ENCODE measurements at regions not wholly inside any gene's neighbourhood (a gene's known extent, or its start where the extent isn't known, plus 50 kb on each side); places are given as distances from the start of the nearest gene placed in this dataset.

GRCh38 chr14:39563361-39563760 is 131.1 kb upstream of the FBXO33 start:
- no peak overlapping the region for H3K4me3 ChIP-seq (ENCODE audit: low read depth, low read length)
- no peak for DNase-seq
- no peak for TF ChIP-seq CTCF (IDR thresholded peaks at IDR 0.05; ENCODE audit: low read depth, low read length)
- H3K27ac ChIP-seq: no peak overlapping the region
- H3K27me3 ChIP-seq (ENCODE audit: insufficient read depth, low read depth, severe bottlenecking): peaks cover 9% of the 10 kb centered on the region
- no peaks in the 10 kb centered on the region for H3K9me3 ChIP-seq (ENCODE audit: severe bottlenecking)
- no peaks in the 10 kb centered on the region for H3K36me3 ChIP-seq

- H3K27me3 ChIP-seq (ENCODE audit: insufficient read depth, low read depth, severe bottlenecking): no peaks in the 10 kb centered on the region
- no peaks in the 10 kb centered on the region for H3K9me3 ChIP-seq (ENCODE audit: severe bottlenecking)
- H3K36me3 ChIP-seq: no peaks in the 10 kb centered on the region
- TF ChIP-seq CTCF (IDR thresholded peaks at IDR 0.05; ENCODE audit: low read depth, low read length): no peak
- H3K27ac ChIP-seq: no peak overlapping the region
- H3K4me3 ChIP-seq (ENCODE audit: low read depth, low read length): no peak overlapping the region
- no peak for DNase-seq
Observed at GRCh38 chr14:39562175-39562574, 129.9 kb upstream of the FBXO33 start.

- H3K27me3 ChIP-seq (ENCODE audit: insufficient read depth, low read depth, severe bottlenecking): no peaks in the 10 kb centered on the region
- H3K4me3 ChIP-seq (ENCODE audit: low read depth, low read length): no peak overlapping the region
- no peak for DNase-seq
- TF ChIP-seq CTCF (IDR thresholded peaks at IDR 0.05; ENCODE audit: low read depth, low read length): no peak
- no peaks in the 10 kb centered on the region for H3K36me3 ChIP-seq
- no peak overlapping the region for H3K27ac ChIP-seq
- no peaks in the 10 kb centered on the region for H3K9me3 ChIP-seq (ENCODE audit: severe bottlenecking)
Observed at GRCh38 chr14:39558525-39558924, 126.3 kb upstream of the FBXO33 start.

- Histone ChIP-seq H3K4me3 (ENCODE audit: low read depth, low read length) (no peak overlapping the region), H3K9me3 (ENCODE audit: severe bottlenecking) (no peaks in the 10 kb centered on the region), H3K36me3 (no peaks in the 10 kb centered on the region), H3K27ac (no peak overlapping the region), H3K27me3 (ENCODE audit: insufficient read depth, low read depth, severe bottlenecking) (no peaks in the 10 kb centered on the region)
- no peak for TF ChIP-seq CTCF (IDR thresholded peaks at IDR 0.05; ENCODE audit: low read depth, low read length)
- DNase-seq: no peak
Observed at GRCh38 chr14:39555749-39556148, 123.5 kb upstream of the FBXO33 start.

GRCh38 chr14:39554576-39554975 is 122.3 kb upstream of the FBXO33 start:
- TF ChIP-seq CTCF (IDR thresholded peaks at IDR 0.05; ENCODE audit: low read depth, low read length): no peak
- DNase-seq: no peak
- Histone ChIP-seq H3K9me3 (ENCODE audit: severe bottlenecking) (no peaks in the 10 kb centered on the region), H3K27me3 (ENCODE audit: insufficient read depth, low read depth, severe bottlenecking) (no peaks in the 10 kb centered on the region), H3K36me3 (no peaks in the 10 kb centered on the region), H3K4me3 (ENCODE audit: low read depth, low read length) (no peak overlapping the region), H3K27ac (no peak overlapping the region)

- no peak for TF ChIP-seq CTCF (IDR thresholded peaks at IDR 0.05; ENCODE audit: low read depth, low read length)
- no peak overlapping the region for H3K27ac ChIP-seq
- H3K4me3 ChIP-seq (ENCODE audit: low read depth, low read length): no peak overlapping the region
- no peak for DNase-seq
- peaks cover 7% of the 10 kb centered on the region for H3K27me3 ChIP-seq (ENCODE audit: insufficient read depth, low read depth, severe bottlenecking)
- no peaks in the 10 kb centered on the region for H3K36me3 ChIP-seq
- H3K9me3 ChIP-seq (ENCODE audit: severe bottlenecking): no peaks in the 10 kb centered on the region
Observed at GRCh38 chr14:39548358-39548757, 116.1 kb upstream of the FBXO33 start.

Measured in WERI-Rb-1 (cell line).